Inferior parietal cortex (tissue), 1 donor: ENCODE measurements at regions not wholly inside any gene's neighbourhood (a gene's known extent, or its start where the extent isn't known, plus 50 kb on each side); places are given as distances from the start of the nearest gene placed in this dataset.
"Not testable (repeated sequence)": the region's sequence is repeated elsewhere in the genome, so short reads cannot be mapped to it uniquely, and the experiment has no call there.

Experiments used
- DNase-seq: peaks from one replicate; pipeline ENCODE4 v3.0.0-alpha.2; 2016; ENCODE audit errors: extremely low spot score

DNA sequence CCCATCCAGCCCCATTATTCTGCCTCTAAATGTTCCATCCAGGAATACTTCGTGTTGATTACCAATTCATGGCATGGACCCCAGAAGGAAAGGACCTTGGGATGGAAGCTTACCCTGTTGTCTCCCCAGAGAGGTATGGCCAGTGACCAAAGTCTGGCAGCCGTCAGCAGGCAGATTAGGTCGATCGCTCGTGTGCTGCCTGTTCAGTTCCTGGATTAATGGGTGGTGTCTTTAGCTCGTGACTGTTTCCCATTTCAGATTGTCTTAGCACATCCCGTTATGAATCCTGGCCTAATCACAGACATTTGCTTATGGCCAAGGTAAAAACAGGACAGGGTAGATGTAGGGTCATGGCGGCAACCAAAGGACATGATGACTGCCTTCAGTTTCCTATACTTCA lies 122.9 kb upstream of the NTF3 start:
- DNase-seq = no peak

GRCh38 chr12:5309654-5310053 lies 122.3 kb upstream of the NTF3 start:
- no peak for DNase-seq

- DNase-seq = no peak
These were observed 121.8 kb upstream of the NTF3 start for GRCh38 chr12:5310151-5310550.

- DNase-seq = no peak
These were observed 114.4 kb upstream of the NTF3 start for GRCh38 chr12:5317556-5317955.

DNA sequence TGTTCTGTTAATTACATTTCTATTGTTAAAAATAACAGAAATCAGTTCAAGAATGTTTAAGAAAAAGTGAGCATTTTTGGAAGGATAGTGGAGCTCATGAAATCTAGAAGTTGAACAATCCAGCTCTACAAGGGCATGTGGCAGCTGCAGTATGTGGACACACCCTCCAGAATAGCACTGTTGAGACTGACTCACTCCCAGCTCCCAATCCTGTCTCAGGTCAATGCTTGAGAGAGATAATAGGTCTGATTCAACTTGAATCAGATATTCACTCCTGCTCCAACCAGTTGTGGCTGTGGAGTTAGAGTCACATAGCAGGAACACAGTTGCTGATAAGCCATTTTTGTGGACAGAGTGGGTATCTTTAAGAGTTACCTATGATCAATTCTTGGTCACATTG lies 113.0 kb upstream of the NTF3 start:
- DNase-seq = no peak

DNA sequence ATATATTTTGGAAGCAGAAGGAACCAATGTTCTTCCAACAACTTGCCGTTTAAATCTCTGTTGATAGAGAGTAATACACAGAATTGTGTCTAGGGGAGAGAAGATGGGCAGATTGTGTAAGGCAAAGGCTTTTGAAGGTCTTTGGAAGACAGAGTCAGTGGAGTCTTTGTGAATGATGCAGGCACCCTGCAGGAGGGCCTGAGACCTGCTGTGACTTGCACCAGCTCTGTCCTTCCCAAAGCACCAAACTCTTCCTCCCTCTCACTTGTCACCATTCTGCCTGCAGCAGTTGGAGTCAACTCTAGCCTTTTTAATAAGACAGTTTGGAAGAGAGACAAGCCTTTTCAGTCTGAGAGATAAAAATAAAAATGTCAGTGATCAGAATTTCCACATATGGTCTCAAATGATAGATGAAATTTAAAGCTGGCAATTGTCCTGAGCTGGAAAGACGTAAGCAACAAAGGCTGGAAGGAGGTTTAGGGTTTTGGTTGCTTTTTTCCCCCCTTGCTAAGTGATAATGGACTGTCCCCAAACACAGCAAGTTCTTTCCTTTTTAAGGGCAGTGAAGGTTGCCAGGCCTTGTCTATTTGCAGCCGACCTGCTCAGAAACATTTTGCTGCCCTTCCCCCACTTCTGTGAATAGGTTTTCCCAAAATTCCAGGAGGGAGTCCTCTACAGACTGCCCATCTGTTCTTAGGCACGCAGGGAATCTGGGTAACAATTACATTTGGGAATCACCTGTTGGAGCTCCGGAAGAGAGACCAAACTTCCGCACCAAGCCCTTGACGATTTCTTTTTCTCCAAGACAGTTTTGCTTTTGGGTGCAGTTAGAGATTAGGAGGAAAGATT lies 103.0 kb upstream of the NTF3 start:
- DNase-seq = no peak

GRCh38 chr12:5332551-5332950 lies 99.4 kb upstream of the NTF3 start:
- DNase-seq = no peak

DNA sequence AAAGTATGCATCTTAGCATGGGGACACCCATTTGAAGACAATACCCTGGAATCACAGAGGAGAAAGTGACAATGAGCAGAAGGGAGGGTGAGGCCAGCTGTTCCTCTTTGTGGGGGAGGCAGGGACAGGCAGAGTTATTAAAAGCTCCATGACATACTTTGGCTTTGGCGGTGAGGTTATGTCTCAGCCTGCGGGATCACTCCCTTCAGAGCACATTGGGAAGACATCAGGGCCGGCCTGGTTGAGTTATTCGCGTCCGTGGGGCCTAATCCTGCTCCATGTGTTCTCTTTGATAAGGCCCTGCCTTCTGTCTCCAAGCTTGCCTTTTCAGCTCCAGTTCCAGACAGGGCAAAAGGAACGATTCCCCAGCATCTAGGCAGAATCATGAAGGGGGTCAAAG lies 98.8 kb upstream of the NTF3 start:
- DNase-seq = no peak

- no peak for DNase-seq
These were observed 96.8 kb upstream of the NTF3 start for GRCh38 chr12:5335069-5335468.

DNA sequence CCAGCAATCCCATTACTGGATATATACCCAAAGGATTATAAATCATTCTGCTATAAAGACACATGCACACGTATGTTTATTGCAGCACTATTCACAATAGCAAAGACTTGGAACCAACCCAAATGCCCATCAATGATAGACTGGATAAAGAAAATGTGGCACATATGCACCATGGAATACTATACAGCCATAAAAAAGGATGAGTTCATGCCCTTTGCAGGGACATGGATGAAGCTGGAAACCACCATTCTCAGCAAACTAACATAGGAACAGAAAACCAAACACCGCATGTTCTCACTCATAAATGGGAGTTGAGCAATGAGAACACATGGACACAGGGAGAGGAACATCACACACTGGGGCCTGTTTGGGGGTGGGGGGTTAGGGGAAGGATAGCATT lies 90.8 kb upstream of the NTF3 start:
- not testable (repeated sequence) for DNase-seq

DNA sequence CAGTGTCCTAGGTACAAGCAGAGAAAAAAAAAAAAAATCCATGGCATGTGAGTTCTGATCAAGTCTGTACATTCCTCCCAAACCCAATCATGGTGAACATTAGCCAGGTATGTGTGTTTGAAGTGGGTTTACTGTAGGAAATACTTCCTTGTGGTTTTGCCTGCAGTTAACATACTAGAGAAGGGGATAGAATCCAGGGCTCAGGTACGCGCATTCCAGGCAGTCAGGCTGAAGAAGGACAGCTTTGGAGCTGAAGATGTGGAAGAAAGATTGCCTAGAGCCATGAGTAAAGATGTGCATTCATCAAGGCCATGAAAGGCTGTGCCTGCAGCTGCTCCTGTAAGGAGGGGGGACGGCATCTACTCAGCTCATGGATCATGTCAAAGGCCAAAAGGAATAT lies 88.2 kb upstream of the NTF3 start:
- no peak for DNase-seq

DNA sequence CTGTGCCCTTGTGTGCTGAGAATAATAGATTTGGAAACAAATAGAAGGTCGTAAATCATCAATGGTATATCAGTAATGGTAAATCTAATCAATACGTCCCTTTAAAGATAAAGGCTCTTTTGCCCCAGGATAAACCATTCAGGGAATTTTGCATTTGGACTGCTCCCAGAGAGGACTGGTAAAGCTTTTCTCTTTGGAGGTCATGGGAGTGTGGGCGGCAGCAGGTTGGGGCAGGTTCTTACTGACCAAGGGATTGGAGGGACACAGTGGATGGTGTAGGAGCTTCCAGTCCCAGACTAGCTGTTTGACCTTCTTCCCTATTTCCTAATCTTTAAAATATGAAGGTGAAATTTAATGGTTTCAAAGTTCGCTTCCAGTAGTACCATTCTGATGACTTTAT lies 87.8 kb upstream of the NTF3 start:
- DNase-seq = no peak

DNA sequence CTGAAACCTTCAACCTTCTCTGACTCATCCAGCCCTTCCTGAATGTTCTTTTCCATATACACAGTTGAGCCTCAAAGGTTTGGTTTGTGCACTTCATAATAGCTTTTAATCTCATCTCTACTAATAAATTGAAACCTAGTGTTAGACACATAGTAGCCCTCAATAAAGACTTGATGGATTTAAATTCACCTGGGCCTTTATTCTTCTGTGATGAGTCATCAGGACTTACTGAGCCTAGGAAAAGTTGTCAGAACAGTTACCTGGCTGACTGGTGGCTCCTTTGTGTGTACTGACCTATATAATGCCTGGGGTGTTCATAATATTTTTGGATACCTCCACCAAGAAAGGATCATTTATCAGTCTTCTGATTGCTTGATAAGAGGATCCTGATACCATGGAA lies 86.4 kb upstream of the NTF3 start:
- DNase-seq = no peak

- DNase-seq = no peak
These were observed 83.9 kb upstream of the NTF3 start for GRCh38 chr12:5348057-5348456.

GRCh38 chr12:5348491-5348890 lies 83.4 kb upstream of the NTF3 start:
- no peak for DNase-seq

GRCh38 chr12:5364036-5364770 lies 67.7 kb upstream of the NTF3 start:
- DNase-seq = no peak

DNA sequence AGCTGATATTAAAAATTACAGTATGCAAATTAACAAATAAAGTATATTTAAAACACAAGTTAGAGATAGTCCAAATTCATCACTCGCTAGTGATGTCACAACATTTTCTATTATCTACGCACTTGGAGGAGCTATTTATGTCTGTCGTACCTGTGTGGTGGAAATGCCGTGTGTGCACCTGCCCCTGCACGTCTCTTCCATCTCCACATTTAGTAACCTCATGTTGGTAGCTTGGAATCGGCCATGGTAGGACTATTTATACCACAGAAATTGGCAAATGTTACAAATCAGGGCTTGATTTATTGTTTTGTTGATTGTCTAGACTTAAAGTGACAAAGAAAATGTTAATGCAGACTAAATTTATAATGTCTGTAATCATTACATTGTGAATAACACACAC lies 62.6 kb upstream of the NTF3 start:
- no peak for DNase-seq

- DNase-seq = no peak
These were observed 60.3 kb upstream of the NTF3 start for GRCh38 chr12:5371631-5372030.

DNA sequence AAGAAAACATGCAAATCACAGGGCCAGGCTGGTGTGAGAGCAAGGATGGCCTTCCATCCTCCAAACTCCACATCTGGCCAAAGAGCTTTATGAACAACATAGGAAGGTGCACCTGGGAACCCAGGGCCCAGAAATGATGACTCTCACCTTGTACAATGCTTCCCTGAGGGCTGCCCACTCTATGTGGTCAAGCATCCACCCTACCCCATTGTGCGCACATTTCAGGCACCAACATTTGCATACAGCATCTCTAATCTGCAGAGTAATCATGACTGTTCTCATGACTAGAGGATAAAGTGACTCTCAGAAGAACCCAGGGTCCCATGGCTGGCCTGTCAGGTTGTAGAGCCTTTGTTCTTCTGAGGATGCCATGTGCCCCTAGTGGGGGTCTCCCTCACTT lies 57.2 kb upstream of the NTF3 start:
- DNase-seq = no peak

- DNase-seq = no peak
These were observed 56.2 kb upstream of the NTF3 start for GRCh38 chr12:5375547-5376295.

- no peak for DNase-seq
These were observed 55.2 kb upstream of the NTF3 start for GRCh38 chr12:5376591-5377207.

GRCh38 chr12:5377997-5378592 lies 53.8 kb upstream of the NTF3 start:
- no peak for DNase-seq
